A204.1 (cell line): ENCODE measurements at regions not wholly inside any gene's neighbourhood (a gene's known extent, or its start where the extent isn't known, plus 50 kb on each side); places are given as distances from the start of the nearest gene placed in this dataset.
A peak's percentile ranks its signal among the peaks of the same experiment; 100 is the strongest.

Experiments used
- FAIRE-seq: peaks from 2 replicates; lab custom pipeline; 2012; peaks lifted over from hg19 to GRCh38; lab: Jason Lieb, UNC

- FAIRE-seq, result no peak
Observed at GRCh38 chr5:86030753-86031152, 587.0 kb upstream of the COX7C start.

- FAIRE-seq, result no peak
Observed at GRCh38 chr5:86038566-86038965, 579.2 kb upstream of the COX7C start.

- FAIRE-seq, result no peak
Observed at GRCh38 chr5:86039351-86039750, 578.4 kb upstream of the COX7C start.

DNA sequence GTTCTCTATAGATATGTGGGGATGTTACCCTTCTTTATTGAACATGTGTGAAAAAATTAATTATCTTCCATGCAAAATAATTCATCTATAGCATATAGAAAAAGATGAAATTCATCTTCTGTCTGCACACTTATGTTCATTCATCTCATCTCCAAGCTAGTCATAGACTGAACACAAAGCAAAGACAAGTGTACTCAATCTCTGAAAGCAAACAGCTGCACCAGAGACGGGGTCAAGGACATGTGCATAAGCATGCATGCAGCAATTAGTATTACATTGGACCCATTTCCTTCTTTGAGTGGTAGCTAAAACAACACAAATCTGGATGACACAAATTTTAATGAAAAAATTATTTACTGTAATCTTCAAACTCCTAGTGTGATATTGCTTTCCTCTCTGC lies 547.0 kb upstream of the COX7C start:
- FAIRE-seq, result no peak

- FAIRE-seq, result no peak
Observed at GRCh38 chr5:86074297-86074696, 543.4 kb upstream of the COX7C start.

DNA sequence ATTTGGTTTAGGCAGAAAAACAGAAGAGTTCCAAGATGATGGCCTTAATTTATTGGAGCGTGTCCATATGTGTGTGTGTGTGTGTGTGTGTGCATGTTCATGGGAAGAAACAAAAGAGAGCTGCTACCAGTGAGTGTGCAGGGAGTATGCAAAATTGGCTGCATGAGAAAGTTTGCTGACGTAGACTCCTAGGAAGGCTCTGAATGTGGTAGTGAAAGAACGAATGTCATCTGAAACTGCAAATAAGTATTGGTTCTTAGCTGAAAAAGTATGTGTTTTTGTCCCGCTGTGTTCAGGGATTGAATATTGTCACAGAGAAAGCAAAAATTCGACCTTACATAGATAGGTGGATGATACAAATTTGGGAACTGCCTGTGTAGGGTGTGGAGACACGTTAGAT lies 542.6 kb upstream of the COX7C start:
- no peak for FAIRE-seq

- no peak for FAIRE-seq
Observed at GRCh38 chr5:86095092-86095491, 522.6 kb upstream of the COX7C start.

GRCh38 chr5:86101966-86102365 lies 515.8 kb upstream of the COX7C start:
- FAIRE-seq, result no peak

DNA sequence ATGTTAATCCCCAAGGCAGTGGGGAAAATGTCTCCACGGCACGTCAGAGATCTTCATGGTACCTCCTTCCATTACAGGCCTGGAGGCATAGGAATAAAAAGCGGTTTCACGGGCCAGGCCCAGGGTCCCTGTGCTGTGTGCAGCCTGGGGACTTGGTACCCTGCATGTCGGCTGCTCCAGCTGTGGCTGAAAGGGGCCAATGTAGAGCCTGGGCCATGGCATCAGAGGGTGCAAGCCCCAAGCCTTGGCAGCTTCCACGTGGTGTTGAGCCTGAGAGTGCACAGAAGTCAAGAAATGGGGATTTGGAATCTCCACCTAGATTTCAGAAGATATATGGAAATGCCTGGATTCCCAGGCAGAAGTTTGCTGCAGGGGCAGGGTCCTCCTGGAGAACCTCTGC lies 508.9 kb upstream of the COX7C start:
- no peak for FAIRE-seq

GRCh38 chr5:86112249-86112648 lies 505.5 kb upstream of the COX7C start:
- FAIRE-seq, result no peak

DNA sequence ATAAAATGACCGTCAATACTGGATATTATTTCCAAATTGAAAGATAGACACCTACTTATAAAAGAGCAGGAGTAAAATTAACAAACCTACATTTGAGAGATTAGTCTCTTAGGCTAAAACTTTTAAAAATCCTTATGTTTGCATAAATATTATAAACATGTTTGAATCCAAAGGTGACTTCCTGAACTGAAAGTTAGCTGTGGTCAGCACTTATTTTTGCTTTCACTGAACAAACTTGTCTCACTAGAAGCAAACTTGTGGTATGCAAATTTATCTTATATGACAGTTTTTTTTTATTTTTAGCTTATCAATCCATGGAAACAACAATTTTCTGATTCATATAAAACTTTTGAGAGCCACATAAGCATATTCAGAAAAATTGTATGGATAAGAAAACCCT lies 502.6 kb upstream of the COX7C start:
- no peak for FAIRE-seq

GRCh38 chr5:86118542-86118941 lies 499.2 kb upstream of the COX7C start:
- FAIRE-seq, result peak; percentile 9

DNA sequence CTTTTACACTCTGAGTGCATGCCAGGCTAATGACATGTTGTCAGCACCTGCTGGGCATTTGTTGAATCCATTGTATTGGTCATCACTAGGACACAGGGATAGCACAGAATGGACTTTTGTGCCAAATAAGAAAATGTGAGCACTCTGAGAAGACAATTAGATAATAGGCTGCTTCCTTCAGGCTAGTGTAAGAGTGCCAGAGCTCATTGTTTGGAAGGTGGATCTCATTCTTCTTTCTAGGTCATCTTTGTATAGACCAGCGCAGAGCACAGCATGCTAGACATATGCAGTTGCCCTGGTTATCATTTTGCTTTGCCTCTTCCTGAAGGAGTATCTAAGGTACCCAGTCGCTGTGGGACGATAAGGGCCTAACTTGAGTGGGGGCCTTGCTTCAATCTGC lies 493.4 kb upstream of the COX7C start:
- no peak for FAIRE-seq

- FAIRE-seq, result no peak
Observed at GRCh38 chr5:86125731-86126601, 491.8 kb upstream of the COX7C start.

DNA sequence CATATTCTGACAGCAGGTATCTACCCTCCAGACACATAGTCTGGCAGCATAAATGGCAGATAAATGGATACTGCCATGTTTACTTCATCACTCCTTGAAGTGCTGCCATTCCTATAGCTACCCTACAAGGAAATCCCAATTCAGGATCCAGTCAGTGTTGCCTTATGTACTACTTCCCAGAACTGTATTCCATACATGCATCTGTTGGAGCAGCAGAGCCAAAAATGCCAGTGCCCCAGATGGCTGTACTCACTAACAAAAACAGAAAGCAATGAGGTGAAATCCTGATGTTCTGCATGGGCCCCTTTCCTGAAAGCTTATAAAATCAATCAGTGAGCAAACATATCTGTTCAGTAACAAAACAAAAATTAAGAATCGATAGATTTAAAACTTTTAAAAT lies 490.0 kb upstream of the COX7C start:
- FAIRE-seq, result no peak

GRCh38 chr5:86129009-86129408 lies 488.7 kb upstream of the COX7C start:
- no peak for FAIRE-seq

DNA sequence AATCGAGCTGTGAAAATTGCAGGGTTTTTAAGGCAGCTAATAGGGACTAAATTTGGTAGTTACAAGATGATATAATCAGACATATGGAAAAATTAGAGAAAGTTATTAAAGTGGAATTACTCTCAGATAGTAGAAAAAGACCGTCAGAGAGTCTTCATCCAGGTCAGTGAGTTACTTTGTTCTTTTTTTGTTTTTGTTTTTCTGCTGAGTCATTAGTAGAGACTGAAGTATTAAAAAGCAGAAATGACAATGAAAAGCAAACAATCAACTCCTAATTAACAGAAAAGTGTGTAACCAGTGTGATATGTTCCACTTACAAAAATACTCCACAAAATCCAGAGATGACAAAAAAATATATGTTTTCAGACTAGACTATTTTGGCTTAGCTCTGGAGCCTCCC lies 480.4 kb upstream of the COX7C start:
- no peak for FAIRE-seq

DNA sequence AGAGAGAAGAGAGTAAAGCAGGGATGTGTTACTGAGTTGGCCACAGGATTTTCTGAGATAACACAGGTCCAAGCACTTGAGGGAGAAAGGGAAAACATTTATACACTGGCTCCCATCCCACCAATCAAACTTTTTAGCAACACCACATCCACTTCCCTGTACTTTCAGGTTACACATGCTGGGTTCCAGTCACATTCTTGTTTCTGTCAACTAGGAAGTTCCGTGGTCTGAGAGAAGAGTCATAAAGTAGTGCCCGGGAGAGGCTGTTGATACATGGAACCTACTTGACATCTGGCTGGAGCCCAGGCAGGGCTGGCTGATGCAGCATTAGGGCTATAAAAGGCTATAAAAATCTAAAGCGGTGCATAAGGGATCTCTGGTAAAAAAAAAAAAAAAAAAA lies 473.9 kb upstream of the COX7C start:
- no peak for FAIRE-seq

GRCh38 chr5:86152988-86153560 lies 464.7 kb upstream of the COX7C start:
- FAIRE-seq, result no peak

DNA sequence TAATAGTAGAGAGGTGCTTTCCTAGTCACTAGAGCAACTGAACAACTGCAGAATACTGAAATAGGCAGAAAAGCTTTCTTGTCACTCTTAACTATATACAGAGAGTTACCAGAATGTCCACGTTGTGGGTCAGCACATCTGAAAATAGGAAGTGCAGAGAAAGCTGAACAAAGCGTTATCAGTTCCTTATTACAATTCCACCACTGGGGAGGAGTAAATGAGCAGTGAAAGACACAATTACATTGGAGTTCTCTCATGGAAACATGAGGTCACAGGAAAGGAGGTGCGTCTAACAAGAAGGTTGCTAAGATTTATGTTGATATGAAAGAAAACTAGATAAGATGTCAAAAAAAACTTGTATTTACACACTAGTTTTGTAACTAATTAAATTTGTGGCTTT lies 461.9 kb upstream of the COX7C start:
- FAIRE-seq, result no peak

- FAIRE-seq, result no peak
Observed at GRCh38 chr5:86170194-86170593, 447.5 kb upstream of the COX7C start.

- FAIRE-seq, result no peak
Observed at GRCh38 chr5:86175224-86175623, 442.5 kb upstream of the COX7C start.

GRCh38 chr5:86199287-86199686 lies 418.5 kb upstream of the COX7C start:
- FAIRE-seq, result no peak

GRCh38 chr5:86228147-86228546 lies 389.6 kb upstream of the COX7C start:
- peak; percentile 40 for FAIRE-seq
